ENCODE measurements at regions not wholly inside any gene's neighbourhood (a gene's known extent, or its start where the extent isn't known, plus 50 kb on each side); places are given as distances from the start of the nearest gene placed in this dataset.
"Not testable (repeated sequence)": the region's sequence is repeated elsewhere in the genome, so short reads cannot be mapped to it uniquely, and the experiment has no call there.

GRCh38 chr7:57775396-57776088 lies 325.6 kb downstream of the ZNF716 start:
- no peak for DNase-seq
- Histone ChIP-seq H3K4me1 (no peaks in the 10 kb centered on the region), H3K4me3 (no peak overlapping the region), H3K27ac (no peak overlapping the region), H3K36me3 (replicated peaks in 1 of 2; ENCODE audit: insufficient read depth in 1 of 2, low read depth in 2 of 2) (no peaks in the 10 kb centered on the region), H3K9me3 (no peaks in the 10 kb centered on the region), H3K27me3 (no peaks in the 10 kb centered on the region)
- 60 to 76% methylated on average over 9 to 17 of the region's 17 CpGs for WGBS, 2 donors
- TF ChIP-seq POLR2A (IDR thresholded peaks at IDR 0.05) (no peak), CTCF (IDR thresholded peaks at IDR 0.05) (no peak)
- intact Hi-C loops (cut with DNase I): no loop called here
- ATAC-seq: no peak

GRCh38 chr7:57776136-57776856 lies 326.3 kb downstream of the ZNF716 start:
- H3K36me3 ChIP-seq (replicated peaks in 1 of 2; ENCODE audit: insufficient read depth in 1 of 2, low read depth in 2 of 2); H3K4me3 ChIP-seq; H3K4me1 ChIP-seq; intact Hi-C loops (cut with DNase I); H3K9me3 ChIP-seq; ATAC-seq; H3K27ac ChIP-seq; H3K27me3 ChIP-seq; DNase-seq: not testable (repeated sequence)
- WGBS, 2 donors: 77 to 85% methylated on average over 26 to 35 of the region's 36 CpGs

DNA sequence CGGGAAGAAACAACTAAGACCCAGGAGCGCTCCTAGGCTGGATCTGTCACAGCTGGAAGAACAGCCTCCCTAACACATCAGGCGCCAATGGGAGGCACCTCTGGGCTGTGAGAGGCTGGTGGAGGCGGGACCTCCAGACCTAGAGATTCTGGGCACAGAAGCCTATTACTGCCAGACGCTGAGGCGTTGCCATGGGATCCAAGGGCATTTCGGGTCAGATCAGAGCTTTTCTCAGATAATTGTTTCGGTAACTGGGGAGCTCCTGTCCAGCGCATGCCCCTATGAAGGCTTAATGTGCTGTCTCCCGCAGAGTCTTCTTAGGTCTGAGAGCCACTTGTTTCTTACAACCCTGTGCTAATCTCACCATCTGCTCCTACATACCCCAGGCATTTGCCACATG lies 339.2 kb downstream of the ZNF716 start:
- no peak for DNase-seq
- no peak for TF ChIP-seq POLR2A (IDR thresholded peaks at IDR 0.05)
- no peak for TF ChIP-seq CTCF (IDR thresholded peaks at IDR 0.05)
- intact Hi-C loops (cut with DNase I): no loop called here
- no peaks in the 10 kb centered on the region for H3K9me3 ChIP-seq
- no peaks in the 10 kb centered on the region for H3K36me3 ChIP-seq (replicated peaks in 1 of 2; ENCODE audit: insufficient read depth in 1 of 2, low read depth in 2 of 2)
- no peaks in the 10 kb centered on the region for H3K4me1 ChIP-seq
- no peaks in the 10 kb centered on the region for H3K27me3 ChIP-seq
- ATAC-seq: no peak
- H3K4me3 ChIP-seq: no peak overlapping the region
- no peak overlapping the region for H3K27ac ChIP-seq
- WGBS, 2 donors: 75 to 80% methylated on average over 6 to 10 of the region's 10 CpGs

DNA sequence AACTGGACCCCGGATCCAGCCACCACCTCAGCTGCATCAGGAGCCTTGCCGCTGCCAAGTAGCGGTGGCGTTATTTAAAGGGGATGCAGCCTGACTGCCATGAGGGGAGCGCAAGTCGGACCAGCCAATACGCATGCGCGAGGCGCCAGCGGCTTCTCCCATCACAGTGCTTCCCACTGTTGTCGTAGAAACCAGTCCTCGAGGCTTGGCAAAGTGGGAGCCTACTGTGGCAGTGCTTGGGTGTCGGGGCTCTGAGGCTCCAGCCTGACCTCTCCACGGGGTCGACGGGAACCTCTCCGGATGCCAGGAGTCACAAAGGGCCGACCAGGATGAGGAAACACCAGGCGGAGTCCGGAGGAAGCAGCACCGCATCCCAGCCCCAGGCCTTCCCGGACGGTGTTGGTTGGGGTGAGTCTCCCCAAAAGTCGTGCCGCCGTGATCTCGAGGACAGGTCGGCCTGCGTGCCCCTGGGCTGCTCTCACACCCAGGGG lies 369.6 kb downstream of the ZNF716 start:
- 80 to 90% methylated on average over 6 to 27 of the region's 30 CpGs for WGBS, 2 donors
- DNase-seq (no peak), ATAC-seq (no peak)
- intact Hi-C loops (cut with DNase I): no loop called here
- TF ChIP-seq POLR2A (IDR thresholded peaks at IDR 0.05) (no peak), CTCF (IDR thresholded peaks at IDR 0.05) (no peak)
- H3K27me3 ChIP-seq: no peaks in the 10 kb centered on the region
- no peaks in the 10 kb centered on the region for H3K36me3 ChIP-seq (replicated peaks in 1 of 2; ENCODE audit: insufficient read depth in 1 of 2, low read depth in 2 of 2)
- H3K4me3 ChIP-seq: no peak overlapping the region
- H3K4me1 ChIP-seq: no peaks in the 10 kb centered on the region
- H3K9me3 ChIP-seq: no peaks in the 10 kb centered on the region
- H3K27ac ChIP-seq: no peak overlapping the region

- no peak overlapping the region for H3K4me3 ChIP-seq
- no peak for DNase-seq
- H3K9me3 ChIP-seq: no peaks in the 10 kb centered on the region
- no peaks in the 10 kb centered on the region for H3K27me3 ChIP-seq
- no peak for ATAC-seq
- no peak overlapping the region for H3K27ac ChIP-seq
- intact Hi-C loops (cut with DNase I): no loop called here
- H3K4me1 ChIP-seq: no peaks in the 10 kb centered on the region
- H3K36me3 ChIP-seq (replicated peaks in 1 of 2; ENCODE audit: insufficient read depth in 1 of 2, low read depth in 2 of 2): no peaks in the 10 kb centered on the region
- WGBS, 2 donors: 72 to 75% methylated on average over 16 of the region's 16 CpGs
- TF ChIP-seq CTCF (IDR thresholded peaks at IDR 0.05) (no peak), POLR2A (IDR thresholded peaks at IDR 0.05) (no peak)
These were observed 370.5 kb downstream of the ZNF716 start for GRCh38 chr7:57820477-57820876.
